ENCODE measurements at regions not wholly inside any gene's neighbourhood (a gene's known extent, or its start where the extent isn't known, plus 50 kb on each side); places are given as distances from the start of the nearest gene placed in this dataset.

- no peak for TF ChIP-seq CTCF (IDR thresholded peaks at IDR 0.05)
- TF ChIP-seq POLR2A (IDR thresholded peaks at IDR 0.05), result no peak
Measured at GRCh38 chr2:45256173-45256866, 247.1 kb upstream of the SIX2 start.
